HG03103 (cell line): ENCODE measurements at regions not wholly inside any gene's neighbourhood (a gene's known extent, or its start where the extent isn't known, plus 50 kb on each side); places are given as distances from the start of the nearest gene placed in this dataset.
"Not testable (repeated sequence)": the region's sequence is repeated elsewhere in the genome, so short reads cannot be mapped to it uniquely, and the experiment has no call there.

Experiments
- ATAC-seq: cut with Tn5 transposase; IDR thresholded peaks from one replicate; pipeline ENCODE4 v1.9.1; 2021; ENCODE audit warnings: low read depth; ENCODE audit not compliant: unreplicated experiment

DNA sequence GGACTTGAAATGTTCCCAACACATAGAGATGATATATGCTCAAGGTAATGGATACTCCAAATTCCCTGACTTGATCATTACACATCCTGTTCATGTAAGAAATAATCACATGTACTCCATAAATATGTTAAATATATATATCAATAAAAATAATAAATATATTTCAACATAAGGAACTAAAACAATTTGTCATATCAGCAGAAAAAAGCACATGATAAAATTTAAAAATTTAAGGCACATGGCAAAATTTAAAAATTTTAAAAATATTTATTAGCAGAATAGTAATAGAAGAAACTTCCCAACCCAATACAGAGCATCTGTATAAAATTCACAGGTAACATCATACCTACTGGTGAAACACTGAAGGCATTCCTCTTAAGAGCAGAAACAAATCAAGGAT lies 109.6 kb upstream of the KYNU start:
- no peak for ATAC-seq

- ATAC-seq: no peak
Measured at GRCh38 chr2:142758973-142759372, 118.5 kb upstream of the KYNU start.

- no peak for ATAC-seq
Measured at GRCh38 chr2:142757111-142757510, 120.4 kb upstream of the KYNU start.

DNA sequence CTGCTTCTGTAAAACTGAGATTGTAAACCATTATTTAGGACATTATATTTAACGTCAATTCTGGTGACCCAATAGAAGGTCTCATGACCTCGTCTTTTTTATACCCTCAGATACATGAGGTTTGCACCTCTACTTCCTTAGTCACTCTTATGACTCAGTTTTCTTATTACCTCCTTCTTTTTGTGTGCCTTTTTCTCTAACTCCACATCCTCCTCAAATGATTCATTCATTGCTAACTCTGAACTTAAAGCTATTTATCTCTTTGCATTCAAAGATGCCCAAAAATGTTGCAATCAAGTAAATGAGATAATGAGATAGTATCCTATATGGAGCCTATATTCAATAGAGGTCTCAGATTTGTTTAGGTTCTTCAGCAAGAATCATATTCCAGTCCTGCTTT lies 121.0 kb upstream of the KYNU start:
- no peak for ATAC-seq

DNA sequence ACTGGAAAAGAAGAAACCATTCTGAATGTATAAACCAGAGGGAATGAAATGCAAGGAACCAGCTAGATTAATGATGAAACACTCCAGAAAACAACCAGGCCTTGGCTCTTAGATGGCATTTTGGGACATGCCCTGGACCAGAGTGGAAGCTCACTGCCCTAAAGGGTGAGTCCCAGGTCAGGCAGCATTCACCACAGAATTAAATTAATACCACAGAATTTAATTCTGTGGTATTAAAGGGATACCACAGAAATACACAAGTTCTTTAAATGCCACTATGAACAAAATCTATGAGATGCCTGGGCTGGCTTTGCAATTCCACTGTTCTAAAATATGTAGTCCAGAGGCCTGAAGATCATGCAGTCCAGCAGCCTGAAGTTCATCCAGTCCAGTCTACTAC lies 122.3 kb upstream of the KYNU start:
- ATAC-seq: no peak

GRCh38 chr2:142754182-142754581 lies 123.3 kb upstream of the KYNU start:
- ATAC-seq: no peak

- ATAC-seq: no peak
Measured at GRCh38 chr2:142750858-142751257, 126.6 kb upstream of the KYNU start.

- no peak for ATAC-seq
Measured at GRCh38 chr2:142748559-142749099, 128.8 kb upstream of the KYNU start.

- no peak for ATAC-seq
Measured at GRCh38 chr2:142745691-142746090, 131.8 kb upstream of the KYNU start.

DNA sequence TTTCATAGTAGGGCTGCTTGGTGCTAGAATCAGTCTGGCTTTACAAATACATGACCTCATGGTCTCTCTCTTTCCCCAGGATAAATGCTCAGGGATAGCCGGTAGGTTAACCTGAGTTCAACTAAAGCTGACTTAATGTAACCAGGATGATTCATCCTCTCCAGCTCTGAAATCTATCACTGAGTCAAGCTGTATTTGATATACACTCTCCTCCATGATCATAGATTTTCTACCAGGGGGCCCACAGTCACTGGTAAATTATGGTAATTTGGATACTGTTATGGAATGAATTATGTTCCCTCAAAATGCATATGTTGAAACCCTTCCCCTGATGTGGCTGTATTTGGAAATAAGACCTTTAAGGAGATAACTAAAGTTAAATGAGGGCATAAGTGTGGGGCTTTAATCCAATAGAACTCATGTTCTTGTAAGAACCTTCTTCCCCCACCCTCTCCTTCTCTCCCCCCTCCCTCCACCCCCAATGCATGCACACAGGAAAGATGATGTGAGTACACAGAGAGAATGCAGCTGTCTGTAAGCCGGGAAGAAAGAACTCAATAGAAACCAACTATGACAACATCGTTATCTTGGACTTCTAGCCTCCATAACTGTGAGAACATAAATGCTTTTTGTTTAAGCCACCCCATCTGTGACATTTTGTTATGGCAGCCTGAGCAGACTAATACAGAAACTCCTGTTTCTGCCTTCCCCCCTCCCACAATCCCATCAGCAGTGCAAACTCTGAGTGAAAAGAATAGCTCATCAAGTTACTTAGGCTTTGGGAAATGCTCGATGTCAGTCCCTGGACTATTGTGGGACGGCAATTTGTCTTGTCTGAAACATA lies 134.9 kb upstream of the KYNU start:
- ATAC-seq: no peak

- peak; percentile 62 for ATAC-seq
Measured at GRCh38 chr2:142741764-142742269, 135.6 kb upstream of the KYNU start.

GRCh38 chr2:142734770-142735169 lies 142.7 kb upstream of the KYNU start:
- no peak for ATAC-seq

- ATAC-seq: peak; percentile 56
Measured at GRCh38 chr2:142734231-142734630, 143.2 kb upstream of the KYNU start.

- ATAC-seq: not testable (repeated sequence)
Measured at GRCh38 chr2:142729814-142730213, 147.7 kb upstream of the KYNU start.

DNA sequence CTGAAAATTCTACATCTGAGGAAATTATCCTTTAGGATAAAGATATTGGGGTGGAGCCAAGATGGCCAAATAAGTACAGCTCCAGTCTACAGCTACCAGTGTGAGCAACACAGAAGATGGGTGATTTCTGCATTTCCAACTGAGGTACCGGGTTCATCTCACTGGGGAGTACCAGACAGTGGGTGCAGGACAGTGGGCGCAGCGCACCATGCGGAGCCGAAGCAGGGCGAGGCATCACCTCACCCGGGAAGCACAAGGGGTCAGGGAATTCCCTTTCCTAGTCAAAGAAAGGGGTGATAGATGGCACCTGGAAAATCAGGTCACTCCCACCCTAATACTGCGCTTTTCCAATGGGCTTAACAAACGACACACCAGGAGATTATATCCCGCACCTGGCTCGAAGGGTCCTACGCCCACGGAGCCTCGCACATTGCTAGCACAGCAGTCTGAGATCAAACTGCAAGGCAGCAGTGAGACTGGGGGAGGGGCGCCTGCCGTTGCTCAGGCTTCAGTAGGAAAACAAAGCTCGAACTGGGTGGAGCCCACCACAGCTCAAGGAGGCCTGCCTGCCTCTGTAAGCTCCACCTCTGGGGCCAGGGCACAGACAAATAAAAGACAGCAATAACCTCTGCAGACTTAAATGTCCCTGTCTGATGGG lies 149.5 kb upstream of the KYNU start:
- not testable (repeated sequence) for ATAC-seq

- ATAC-seq: no peak
Measured at GRCh38 chr2:142725386-142725785, 152.1 kb upstream of the KYNU start.

DNA sequence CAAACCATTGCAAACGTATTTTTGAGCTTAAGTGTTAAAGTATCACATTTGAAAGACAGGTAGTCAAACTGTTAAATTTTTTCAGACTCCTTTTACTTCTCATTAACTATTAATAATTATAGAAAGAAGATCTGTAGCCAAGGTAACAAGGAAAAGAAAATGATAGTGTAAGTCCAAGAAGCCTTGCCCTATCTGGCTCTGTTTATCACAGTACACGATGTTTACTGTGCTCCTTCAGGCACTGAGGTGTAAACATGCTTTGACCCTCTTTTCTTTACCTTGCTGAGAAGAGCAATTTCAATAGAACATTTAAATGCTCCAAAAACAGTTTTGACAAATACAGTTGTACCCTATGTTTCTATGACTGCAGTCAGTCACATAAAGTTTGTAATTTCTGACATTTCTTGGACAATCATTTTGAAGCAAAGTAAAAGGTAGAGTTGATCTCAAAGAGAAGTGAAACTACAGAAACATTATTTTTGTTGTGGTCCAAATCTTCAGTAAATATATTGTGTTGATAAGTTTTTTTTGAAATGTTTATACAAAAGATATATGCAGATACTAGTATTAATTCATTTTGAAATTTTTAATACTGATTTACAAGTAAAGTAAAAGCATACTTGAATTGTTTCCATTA lies 152.6 kb upstream of the KYNU start:
- peak; percentile 44 for ATAC-seq

DNA sequence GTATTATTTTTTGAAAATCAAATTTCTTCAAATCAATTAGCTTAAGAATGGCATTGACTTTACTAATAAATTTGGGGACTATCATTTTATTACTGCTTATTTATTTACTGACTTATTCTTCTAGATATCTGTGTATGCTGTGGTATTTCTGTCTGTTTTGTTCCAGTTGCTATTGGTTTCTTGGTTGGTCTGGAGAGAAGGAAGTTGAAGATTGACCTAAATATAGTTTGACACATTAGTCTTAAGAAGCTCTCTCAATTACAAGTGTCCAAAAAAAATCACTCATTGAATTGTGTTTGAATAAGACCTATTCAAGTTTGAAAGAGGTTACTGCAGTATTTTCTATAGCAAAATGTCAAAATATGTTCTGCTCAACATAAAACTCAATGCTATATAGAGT lies 153.3 kb upstream of the KYNU start:
- peak; percentile 42 for ATAC-seq

DNA sequence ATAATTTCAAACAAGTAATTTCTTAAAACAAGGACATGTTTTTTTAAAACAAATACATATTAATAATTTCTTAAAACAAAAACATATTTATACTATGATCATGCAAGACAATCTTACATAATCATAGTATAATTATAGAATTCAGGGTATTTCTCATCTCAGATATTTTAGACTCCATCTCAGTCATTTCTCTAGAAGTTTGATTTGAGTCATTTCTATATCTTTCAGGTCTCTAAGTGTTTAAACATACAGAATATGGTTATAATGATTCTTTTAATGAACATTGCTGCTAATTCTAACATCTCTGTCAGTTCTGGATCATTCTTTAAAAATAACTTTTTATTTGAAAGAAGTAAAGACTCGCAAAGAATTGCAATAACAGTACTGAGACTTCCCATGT lies 154.2 kb upstream of the KYNU start:
- ATAC-seq: peak; percentile 41

GRCh38 chr2:142722569-142722968 lies 154.9 kb upstream of the KYNU start:
- ATAC-seq: no peak

- ATAC-seq: no peak
Measured at GRCh38 chr2:142722086-142722485, 155.4 kb upstream of the KYNU start.
